ENCODE measurements at regions not wholly inside any gene's neighbourhood (a gene's known extent, or its start where the extent isn't known, plus 50 kb on each side); places are given as distances from the start of the nearest gene placed in this dataset.

DNA sequence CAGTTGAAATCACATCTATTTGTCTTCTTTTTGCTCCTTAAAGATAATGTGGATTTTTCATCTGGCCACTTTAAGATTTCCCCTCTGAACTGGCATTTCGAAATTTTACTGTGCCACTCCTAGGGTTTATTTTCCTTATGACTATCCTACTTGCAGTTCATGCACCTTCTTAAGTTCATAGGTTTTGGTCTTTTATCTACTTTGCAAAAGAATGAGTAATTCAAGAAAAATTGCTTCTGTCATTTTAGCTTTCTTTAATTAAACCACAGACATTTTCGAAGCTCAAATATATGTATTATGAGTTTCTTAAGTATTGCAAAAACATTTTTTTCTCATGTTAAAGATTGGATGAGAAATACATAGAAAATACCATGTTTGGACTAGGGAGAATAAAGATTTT, 1244.8 kb upstream of the TMPRSS15 start:
- DNase-seq (ENCODE audit: low spot score): no peak

DNA sequence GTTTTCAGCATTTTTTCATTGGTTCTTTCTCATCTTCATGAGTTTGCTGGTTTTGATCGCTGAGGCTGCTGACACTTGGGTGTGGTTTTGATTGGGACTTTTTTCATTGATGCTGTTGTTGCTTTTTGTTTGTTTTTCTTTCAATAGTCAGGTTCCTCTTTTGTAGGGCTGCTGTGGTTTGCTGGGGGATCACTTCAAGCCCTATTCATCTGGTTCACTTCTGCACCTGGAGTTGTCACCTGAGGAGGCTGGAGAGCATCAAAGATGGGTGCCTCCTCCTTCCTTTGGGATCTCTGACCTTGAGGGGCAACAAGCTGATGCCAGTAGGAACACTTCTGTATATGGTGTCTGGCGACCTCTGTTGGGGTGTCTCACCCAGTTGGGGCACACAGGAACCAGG, 1279.9 kb upstream of the TMPRSS15 start:
- DNase-seq (ENCODE audit: low spot score): no peak

DNA sequence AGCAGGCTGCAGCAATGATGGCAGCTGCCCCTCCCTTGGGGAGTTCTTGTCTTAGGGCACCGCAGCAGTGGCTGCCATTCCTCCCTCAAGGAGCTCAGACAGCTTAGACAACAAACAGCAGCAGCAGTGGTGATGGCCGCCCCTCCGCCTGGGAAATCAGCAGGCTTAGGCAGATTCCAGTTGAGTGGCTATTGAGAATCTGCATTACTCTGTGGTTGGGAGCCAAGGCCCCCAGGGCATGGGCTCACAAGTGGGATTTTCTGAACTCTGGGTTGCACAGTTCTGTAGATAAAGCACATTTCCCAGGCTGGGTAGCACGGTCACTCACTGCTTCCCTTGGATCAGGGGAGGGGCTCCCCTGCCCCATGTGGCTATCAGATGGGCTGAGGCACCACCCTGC, 1280.7 kb upstream of the TMPRSS15 start:
- no peak for DNase-seq (ENCODE audit: low spot score)

DNA sequence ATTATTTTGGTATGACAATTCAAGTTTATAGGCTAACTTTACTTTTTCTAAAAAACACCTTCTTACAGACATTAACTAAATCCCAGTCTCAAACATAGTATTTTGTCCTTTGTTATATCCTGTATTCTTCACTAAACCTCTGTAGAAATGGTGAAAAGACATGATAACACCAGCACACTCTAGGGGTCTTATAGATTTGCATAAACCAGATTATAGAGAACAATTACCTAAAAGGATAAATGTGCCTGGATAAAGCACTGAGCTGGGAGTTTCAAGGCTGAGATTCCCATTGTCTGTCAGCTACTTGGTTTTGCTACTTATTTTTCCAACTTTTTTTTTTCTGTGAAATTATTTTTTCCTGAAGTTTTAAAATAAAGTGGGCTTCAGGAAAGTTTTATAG, 1288.6 kb upstream of the TMPRSS15 start:
- no peak for DNase-seq (ENCODE audit: low spot score)

DNA sequence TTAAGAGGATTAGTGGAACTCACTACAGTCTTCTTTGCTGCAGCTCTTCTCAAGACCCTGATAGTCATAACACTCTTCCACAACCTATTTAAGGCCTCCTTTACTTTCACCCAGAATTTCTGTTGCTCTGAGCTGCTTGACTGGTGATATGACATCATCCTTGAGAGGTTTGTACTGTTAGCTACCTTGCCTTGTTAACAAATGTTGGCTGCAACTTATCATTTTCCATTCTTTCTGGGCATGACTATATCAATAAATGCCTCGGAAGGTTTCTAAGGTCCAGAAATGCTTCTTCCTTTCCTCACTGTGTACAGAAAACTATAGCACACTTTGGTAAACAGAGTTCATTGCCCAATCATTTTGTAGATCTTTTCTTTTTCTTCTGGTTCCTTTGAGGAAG, 1292.2 kb upstream of the TMPRSS15 start:
- DNase-seq (ENCODE audit: low spot score): no peak

DNA sequence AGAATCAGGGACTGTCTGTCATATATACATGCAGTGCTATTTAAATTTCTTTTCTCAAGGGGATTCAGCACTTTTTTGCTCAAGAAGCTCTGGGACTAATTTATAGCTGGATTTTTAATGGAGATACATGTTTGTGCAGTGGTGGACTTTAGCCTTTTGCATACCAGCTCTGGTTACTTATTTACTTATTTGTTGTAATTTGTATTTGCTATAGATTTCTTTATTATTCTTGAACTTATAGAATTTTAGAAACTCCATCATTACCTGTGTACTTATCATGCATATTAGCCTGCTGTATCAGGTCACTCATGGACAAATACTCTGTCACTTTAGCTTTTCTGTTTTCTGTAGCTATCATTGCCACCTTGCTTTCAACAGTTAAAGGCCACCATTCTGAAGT, 1296.9 kb upstream of the TMPRSS15 start:
- peak; percentile 5 for DNase-seq (ENCODE audit: low spot score)

DNA sequence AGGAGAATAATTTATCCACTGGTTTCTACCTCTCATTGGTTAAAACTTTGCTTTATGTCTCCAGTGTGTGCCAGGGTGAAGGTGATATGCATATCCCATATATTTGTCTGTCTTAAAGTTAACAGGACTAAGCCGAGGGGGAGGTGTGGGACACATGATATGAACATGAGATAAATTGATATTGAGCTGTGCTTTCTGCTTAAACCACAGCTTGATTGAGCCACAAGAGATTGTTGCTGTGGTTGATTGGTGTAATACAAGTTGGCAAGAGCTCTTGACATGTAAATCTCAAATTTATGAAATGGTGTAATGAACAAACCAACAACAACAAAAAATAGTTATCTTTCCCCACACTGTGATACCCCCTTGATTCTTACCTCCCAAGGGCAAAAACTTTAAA, 1295.5 kb upstream of the NCAM2 start:
- DNase-seq (ENCODE audit: low spot score): no peak

DNA sequence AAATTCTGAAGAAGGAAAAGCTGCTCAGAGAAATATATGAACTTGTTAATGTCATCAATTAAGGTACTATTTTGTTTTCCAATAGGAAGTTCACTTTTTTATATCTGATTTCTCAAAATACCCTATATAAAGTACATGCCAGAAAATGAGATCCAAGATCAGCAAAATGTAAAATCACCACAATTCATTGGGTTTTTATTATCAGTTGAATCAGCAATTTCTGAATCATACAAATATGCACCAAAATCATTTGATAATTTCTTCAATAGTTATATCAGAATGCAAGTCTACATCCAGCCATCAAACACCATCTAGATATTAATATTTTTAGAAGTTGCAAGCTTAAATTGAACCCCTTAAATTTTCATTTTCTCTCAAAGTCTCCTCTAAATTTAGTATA, 1293.4 kb upstream of the NCAM2 start:
- DNase-seq (ENCODE audit: low spot score): no peak

DNA sequence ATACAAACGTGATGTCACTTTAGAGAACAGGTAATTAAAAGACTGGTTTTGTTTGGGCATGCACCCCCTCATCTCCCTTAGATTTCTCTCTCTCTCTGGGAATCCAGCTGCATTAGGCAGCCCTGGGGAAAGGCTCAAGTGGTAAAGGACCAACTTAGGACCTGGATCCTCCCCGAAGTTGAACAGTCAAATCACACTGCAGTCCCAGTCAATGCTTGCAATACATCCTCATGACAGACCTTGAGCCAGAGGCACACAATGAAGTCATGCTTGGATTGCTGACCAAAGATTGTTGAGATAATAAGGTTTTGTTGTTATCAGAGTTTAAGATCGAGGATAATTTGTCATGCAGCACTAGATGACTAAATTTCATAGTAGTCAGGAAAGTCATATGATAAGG, 1285.8 kb upstream of the NCAM2 start:
- DNase-seq (ENCODE audit: low spot score): no peak

DNA sequence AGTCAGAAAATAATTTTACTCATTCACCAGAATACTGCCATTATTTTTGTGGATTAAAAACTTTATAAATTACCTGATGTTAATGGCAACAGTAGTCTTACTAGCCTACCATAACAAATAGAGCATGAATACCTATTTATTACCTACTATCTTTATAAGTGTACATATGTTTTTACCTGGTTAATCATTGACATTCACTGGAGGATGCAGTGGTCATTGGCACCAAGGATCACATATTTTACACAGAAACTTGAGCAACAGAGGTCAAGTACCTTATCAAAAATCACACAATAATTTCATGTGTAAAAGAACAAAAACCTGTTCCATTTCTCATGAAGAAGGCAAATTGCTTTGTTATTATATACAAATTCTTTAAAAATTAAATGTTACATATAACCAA, 1284.9 kb upstream of the NCAM2 start:
- peak; percentile 14 for DNase-seq (ENCODE audit: low spot score)

DNA sequence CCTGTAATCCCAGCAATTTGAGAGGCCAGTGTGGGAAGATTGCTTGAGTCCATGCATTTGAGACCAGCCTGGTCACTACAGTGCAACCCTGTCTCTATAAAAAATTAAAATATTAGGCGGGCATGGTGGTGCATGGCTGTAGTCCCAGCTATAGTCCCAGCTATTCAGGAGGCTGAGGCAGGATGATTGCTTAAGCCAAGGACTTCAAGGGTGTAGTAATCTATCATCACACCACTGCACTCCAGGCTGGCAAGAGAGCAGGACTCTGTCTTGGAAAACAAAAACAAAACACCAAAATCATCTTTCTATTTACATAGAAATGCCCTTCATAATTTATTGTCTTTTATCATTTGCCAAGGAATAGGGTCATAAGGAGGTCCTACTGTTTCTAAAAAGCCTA, 1274.1 kb upstream of the NCAM2 start:
- no peak for DNase-seq (ENCODE audit: low spot score)

DNA sequence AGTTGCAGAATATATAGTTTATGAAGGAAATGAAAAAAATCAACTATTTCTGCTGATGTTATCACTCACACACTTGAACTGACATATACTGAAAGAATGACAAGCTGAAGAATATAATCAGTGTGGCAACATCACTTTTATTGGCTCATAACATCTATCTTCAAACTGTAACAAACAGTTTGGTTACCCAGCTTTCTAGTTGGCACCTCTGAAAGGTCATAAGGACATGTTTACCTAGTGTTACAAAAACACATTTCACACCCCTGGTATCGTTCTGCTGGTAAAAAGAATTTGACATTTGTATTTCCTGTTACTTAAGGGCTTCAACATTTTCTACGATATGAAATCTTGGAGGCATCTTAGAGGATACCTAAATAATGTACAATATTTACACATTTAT, 1267.0 kb upstream of the NCAM2 start:
- peak; percentile 1 for DNase-seq (ENCODE audit: low spot score)

DNA sequence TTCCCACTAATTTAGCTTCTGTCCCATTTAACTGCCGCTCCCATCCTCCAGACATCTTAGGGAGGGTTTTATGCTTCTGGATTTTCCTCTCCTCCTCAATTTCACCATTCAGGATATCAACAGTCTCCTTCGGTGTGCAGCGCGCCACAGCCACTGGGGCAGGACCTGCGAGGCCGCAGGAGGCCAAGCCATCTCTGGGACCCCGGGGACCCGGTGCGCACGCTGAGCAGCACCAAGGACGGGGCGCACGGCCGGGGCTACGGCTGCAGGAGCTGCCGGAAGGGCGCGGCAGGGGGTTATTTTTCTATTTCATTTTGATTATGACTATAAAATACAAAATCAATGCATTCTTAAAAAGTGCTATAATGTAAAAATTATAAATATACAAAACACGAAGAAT, 1238.4 kb upstream of the NCAM2 start:
- no peak for DNase-seq (ENCODE audit: low spot score)

DNA sequence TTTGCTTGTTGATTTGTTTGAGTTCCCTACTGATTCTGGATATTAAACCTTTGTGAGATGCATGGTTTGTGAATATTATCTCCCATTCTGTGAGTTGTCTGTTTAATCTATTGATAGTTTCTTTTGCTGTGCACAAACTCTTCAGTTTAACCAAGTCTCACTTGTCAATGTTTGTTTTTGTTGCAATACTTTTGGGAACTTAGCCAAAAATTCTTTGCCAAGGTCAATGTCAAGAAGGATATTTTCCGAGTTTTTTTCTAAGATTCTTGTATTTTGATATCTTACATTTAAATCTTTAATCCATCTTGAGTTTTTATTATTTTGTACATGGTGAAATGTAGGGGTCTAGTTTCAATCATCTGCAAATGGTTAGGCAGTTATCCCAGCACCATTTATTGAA, 1230.7 kb upstream of the NCAM2 start:
- no peak for DNase-seq (ENCODE audit: low spot score)

DNA sequence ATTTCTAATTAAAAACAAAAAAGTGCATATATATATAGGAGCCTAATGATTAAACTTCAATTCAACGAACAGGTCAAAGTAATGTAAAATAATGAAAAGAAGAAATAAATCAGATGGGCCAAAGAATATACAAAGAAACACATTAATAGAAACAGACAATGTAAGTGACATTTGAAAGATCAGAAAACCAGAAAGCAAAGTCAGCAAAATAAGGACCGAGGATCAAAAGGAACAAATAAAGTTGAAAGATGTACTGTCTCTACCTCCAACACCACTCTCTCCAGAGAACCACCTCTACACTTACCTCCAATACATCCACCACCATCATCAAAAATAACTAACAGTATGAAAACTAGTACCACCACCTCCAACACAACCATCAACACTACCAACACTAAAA, 1226.3 kb upstream of the NCAM2 start:
- no peak for DNase-seq (ENCODE audit: low spot score)

DNA sequence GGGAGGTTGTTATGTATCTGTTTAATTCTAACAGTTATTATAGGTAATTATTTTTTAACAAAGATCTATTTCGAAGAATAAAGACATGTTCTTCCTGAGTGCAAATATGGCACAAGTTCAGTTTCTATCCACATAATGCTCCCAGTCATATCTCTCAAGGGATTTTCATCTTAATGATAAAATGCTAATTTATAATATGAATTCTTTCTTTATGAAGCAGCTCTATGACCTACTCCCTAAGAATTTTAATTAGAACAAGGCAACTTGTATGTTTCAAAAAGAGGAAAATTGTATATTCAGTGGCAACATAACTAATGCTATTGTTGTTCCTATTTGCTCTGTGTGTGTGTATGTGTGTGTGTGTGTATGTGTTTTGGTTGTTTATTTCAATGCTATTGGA, 1222.1 kb upstream of the NCAM2 start:
- no peak for DNase-seq (ENCODE audit: low spot score)

DNA sequence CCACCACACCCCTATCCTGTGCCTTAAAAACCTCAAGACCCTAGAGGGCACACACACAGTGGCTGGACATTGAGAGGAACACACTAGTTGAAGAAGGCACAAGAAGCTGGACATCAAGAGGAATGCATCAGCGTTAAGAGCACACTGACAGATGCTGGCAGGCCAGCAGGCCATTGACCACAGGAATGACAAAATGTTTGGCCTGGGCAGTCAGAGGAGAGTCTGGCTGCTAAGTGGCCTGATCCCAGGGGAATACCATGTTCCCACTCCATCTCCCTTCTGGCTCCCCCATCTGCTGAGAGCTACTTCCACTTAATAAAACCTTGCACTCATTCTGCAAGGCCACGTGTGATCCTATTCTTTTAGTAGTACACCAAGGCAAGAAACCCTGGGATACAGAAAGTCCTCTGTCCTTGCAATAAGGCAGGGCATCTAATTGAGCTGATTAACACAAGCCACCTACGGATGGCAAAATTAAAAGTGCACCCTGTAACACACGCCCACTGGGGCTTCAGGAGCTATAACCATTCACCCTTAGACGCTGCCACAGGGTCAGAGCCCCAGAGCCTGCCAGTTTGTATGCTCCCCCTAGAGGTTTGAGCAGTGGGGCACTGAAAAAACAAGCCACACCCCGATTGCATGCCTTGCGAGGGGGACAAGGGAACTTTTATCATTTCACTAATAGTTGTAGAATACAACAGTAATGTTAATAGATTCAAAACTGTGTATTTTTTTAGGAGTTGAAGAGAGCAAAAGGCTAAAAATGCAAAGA, 1216.1 kb upstream of the NCAM2 start:
- DNase-seq (ENCODE audit: low spot score): no peak

DNA sequence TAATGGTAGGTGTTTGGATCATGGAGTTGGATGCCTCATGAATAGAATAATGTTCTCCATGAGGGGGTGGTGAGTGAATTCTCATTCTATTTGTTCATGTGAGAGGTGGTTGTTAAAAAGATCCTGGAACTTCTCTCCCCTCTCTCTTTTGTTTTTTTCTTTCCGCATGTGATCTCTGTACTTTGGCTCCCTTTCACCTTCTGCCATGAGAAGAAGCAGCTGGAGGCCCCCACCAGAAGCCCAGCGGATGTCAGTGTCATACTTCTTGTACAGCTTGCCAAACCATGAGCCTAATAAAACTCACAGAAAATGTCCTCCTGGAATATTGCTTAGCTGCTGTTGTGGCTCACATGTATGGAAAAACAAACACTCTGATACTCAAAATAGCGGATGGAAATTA, 1212.3 kb upstream of the NCAM2 start:
- no peak for DNase-seq (ENCODE audit: low spot score)

DNA sequence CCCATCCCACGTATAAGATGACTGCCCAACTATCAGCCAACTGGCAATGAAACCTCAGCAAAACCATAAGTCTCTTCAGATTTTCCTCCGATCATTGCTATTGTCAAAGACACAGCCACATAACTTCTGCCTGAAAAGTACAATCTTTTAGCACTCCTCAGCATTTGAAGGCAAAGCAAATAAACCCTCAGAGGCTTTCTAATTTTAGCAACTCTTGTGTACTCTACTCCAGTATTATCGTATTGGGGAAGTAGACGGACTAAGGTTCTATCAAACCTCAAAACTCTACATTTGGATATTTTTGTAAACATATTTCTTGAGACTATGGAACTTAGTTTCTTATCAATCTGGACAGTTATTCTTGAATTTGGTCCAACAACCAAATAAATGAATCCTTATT, 1206.2 kb upstream of the NCAM2 start:
- DNase-seq (ENCODE audit: low spot score): no peak

DNA sequence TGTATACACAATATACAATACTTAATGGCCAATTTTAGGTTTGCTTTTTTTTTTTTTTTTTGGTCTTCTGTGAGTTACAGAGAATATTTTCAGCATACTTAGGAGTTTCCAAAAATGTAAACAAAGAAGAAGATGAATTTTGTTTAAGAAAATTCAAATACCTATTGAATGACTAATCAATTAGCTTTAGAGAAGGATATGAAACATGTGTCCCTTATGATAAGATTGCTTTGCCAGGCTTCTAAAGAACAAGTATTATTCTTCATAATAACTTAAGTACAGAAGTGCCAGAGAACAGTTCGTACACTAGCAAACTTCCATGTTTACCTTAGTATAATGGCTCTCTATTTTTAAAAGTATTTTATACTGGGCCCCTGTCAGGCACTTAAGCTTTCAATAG, 1191.0 kb upstream of the NCAM2 start:
- no peak for DNase-seq (ENCODE audit: low spot score)

DNA sequence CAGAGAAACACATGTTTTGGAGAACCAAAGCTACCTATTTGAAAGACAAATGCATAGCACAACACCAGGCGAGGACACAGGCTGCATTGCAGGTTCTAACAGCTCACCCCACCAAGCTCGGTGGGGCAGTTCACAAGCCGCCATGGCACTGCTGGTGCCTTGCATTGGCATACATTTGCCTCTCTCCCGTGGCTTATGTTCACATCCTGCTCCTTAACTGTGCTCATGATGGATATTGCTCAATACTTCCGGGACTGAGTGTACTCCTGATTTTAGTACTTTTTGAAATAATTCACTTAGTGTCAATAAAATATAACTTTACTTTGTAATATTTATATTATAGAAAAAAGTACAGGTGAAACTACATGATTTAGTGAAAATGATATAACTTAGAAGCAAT, 1187.4 kb upstream of the NCAM2 start:
- no peak for DNase-seq (ENCODE audit: low spot score)

DNA sequence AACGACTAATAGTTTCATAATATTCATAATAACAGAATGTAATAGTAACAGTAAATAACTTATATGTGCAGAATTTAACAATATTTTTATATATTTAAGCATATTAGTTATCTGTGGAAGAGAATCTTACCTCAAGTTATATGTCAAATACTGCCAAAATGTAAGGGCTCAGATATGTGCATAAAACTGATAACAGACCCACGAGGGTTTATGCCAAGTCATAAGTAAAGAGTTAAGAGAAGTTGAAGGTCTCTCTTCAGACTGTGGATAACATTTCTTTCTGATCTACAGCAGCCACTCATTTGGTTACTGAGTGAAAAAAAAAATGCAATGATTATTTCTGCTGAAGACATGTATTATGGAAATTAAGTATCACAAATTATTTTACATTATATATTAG, 1167.8 kb upstream of the NCAM2 start:
- DNase-seq (ENCODE audit: low spot score): no peak

DNA sequence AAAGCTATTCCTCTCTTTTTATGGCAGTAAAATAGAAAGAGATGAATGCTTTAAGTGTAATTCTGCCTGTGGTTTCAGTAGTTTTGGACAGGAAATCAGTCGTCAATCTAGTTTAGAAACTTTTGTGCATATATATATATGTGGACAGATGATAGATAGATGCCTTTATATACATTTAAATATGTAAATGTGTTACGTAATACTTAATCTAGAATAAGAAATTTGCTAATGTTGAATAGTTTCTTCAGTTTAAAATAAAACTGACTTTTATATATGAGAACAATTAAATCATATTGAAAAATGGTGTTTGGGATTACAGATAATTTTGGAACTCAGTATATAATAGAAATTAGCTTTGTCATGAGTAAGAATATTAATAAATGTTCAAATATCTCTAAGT, 1165.7 kb upstream of the NCAM2 start:
- DNase-seq (ENCODE audit: low spot score): no peak

DNA sequence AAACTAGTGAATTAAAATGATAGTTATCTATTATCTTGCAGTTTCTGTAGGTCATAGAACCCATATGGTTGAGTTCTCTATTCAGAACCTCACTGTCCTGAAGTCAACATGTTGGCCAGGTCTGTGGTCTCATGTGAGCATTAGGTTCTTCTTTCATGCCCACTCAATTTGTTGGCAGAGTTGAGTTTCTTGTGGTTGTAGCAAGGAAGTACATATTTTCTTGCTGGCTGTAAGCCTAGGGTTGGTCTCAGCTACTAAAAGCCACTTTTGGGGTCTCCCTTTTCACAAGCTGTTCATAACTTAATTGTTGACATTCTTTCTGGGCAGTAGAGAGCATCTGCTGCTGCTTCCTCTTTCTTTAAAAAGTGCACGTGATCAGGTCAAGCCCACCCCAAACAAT, 1165.1 kb upstream of the NCAM2 start:
- DNase-seq (ENCODE audit: low spot score): no peak

DNA sequence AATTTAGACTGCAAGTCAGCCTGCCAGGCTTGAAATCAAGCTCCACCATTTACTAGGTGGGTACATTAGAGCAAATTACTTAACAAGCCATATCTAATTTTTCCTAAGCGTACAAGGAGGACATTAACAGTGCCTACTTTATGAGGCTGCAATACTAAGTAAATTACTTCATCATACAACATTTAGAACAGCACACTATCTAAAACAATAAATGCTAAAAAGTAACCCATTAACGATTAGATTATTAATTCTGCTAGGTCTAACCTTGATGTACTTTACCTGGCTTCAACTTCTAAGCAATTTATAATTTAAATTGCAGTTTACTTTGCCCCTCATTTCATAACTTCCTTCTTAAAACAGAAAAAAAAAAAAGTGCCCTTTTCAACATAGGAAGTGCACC, 1155.6 kb upstream of the NCAM2 start:
- no peak for DNase-seq (ENCODE audit: low spot score)

All from HuH-7 (cell line).